ENCODE measurements at regions not wholly inside any gene's neighbourhood (a gene's known extent, or its start where the extent isn't known, plus 50 kb on each side); places are given as distances from the start of the nearest gene placed in this dataset.

DNA sequence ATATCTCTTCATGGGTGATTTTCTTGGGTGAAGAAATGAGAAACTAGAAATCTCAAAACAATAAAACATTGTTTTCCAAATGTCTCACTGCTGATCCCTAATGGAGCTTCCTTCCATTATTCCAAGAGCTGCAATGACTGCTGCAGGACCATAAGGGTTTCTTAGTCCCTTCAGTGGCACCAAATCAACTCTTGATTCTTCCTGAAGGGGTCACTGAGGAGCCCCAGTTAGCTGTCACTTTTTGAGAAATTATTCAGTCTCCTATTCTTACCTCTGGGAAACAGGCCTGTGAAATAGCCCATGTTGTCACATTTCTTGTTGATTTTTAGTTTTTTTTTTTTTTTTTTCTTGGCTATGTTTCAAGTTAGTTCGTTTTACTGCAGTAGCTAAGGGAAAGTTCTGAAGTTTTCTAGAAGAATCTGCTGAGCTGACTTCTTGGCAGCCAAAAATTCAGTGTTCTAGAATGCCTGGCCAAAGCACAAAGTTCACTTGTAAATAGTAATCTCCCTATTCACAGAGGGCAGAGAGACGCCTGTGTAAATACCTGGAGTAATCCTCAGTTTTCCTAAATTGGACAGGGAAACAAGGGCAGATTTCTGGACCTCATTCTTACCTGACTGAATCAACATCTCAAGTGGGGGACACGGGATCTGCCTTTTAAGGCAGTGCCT is 480.0 kb downstream of the RIT2 start:
- no peak for DNase-seq (ENCODE audit: low spot score in 2 of 2, unreplicated experiment in 2 of 2)
- Mint-ChIP-seq H3K4me3 (no peak overlapping the region), H3K27me3 (ENCODE audit: low read depth) (no peaks in the 10 kb centered on the region), H3K9me3 (no peaks in the 10 kb centered on the region), H3K4me1 (peaks cover 28% of the 10 kb centered on the region), H3K36me3 (no peaks in the 10 kb centered on the region), H3K27ac (no peak overlapping the region)
- TF ChIP-seq, protein P1, sequence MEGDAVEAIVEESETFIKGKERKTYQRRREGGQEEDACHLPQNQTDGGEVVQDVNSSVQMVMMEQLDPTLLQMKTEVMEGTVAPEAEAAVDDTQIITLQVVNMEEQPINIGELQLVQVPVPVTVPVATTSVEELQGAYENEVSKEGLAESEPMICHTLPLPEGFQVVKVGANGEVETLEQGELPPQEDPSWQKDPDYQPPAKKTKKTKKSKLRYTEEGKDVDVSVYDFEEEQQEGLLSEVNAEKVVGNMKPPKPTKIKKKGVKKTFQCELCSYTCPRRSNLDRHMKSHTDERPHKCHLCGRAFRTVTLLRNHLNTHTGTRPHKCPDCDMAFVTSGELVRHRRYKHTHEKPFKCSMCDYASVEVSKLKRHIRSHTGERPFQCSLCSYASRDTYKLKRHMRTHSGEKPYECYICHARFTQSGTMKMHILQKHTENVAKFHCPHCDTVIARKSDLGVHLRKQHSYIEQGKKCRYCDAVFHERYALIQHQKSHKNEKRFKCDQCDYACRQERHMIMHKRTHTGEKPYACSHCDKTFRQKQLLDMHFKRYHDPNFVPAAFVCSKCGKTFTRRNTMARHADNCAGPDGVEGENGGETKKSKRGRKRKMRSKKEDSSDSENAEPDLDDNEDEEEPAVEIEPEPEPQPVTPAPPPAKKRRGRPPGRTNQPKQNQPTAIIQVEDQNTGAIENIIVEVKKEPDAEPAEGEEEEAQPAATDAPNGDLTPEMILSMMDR (IDR thresholded peaks at IDR 0.05; ENCODE audit: unreplicated experiment) = no peak

DNA sequence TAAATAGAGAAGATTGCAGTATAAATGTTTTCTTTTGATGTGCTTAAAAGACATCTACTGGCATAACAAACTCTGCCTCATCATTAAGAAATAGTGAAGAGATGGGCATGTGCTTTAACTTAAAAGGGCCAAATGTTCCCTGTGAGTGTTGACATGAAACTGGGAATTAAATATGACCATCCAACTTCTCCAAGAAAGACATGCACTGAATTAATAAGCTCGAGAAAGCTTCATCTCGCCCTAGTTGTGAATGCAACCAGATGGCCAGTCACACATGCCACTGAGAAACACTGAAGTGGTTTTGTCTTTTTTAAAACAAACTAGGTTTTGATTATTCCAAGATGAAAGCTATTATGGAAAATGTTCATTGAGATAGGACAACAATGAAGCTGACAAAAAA is 479.2 kb downstream of the RIT2 start:
- no peak for DNase-seq (ENCODE audit: low spot score in 2 of 2, unreplicated experiment in 2 of 2)
- no peak overlapping the region for H3K27ac Mint-ChIP-seq
- H3K36me3 Mint-ChIP-seq = no peaks in the 10 kb centered on the region
- TF ChIP-seq, protein P1 (IDR thresholded peaks at IDR 0.05; ENCODE audit: unreplicated experiment) = no peak
- no peak overlapping the region for H3K4me3 Mint-ChIP-seq
- H3K27me3 Mint-ChIP-seq (ENCODE audit: low read depth) = no peaks in the 10 kb centered on the region
- H3K9me3 Mint-ChIP-seq = no peaks in the 10 kb centered on the region
- peaks cover 28% of the 10 kb centered on the region for H3K4me1 Mint-ChIP-seq

DNA sequence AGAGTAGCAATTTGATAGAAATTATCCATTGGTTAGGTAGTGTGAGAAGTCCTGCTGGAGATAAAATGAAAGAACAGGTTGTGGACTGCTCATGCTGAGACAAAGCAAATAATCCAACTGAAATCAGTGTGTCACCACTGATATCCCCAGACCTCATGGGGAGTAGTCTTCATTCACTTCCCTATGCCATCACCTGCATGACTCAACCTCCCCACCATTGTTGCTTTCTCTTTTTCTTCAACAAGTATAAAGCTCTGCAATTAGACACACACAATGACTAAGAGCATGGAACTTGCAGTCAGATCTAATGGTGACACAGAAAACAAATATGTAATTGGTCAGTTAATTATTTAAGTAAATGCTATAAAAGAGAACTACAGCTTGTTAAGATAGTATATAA is 475.3 kb downstream of the RIT2 start:
- no peak overlapping the region for H3K27ac Mint-ChIP-seq
- H3K4me1 Mint-ChIP-seq = peaks cover 20% of the 10 kb centered on the region
- peaks cover 2% of the 10 kb centered on the region for H3K9me3 Mint-ChIP-seq
- TF ChIP-seq, protein P1 (IDR thresholded peaks at IDR 0.05; ENCODE audit: unreplicated experiment) = no peak
- DNase-seq (ENCODE audit: low spot score in 2 of 2, unreplicated experiment in 2 of 2) = no peak
- no peaks in the 10 kb centered on the region for H3K36me3 Mint-ChIP-seq
- no peaks in the 10 kb centered on the region for H3K27me3 Mint-ChIP-seq (ENCODE audit: low read depth)
- no peak overlapping the region for H3K4me3 Mint-ChIP-seq

DNA sequence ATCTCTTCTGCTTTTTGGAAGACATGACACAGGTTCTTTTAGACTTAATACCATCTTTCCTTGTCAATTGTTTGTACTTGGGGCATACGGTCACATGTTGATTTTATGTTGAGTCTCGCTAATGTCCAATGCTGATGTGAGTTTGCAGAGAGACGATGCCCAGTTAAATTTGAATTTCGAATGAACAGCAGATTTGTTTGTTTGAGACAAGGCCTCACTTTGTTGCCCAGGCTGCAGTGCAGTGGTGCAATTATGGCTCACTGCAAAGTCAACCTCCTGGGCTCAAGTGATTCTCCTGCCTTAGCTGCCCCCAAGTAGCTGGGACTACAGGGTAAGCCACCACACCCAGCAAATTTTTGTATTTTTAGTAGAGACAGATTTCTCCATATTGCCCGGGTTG is 473.5 kb downstream of the RIT2 start:
- DNase-seq (ENCODE audit: low spot score in 2 of 2, unreplicated experiment in 2 of 2) = no peak
- no peaks in the 10 kb centered on the region for H3K36me3 Mint-ChIP-seq
- TF ChIP-seq, protein P1 (IDR thresholded peaks at IDR 0.05; ENCODE audit: unreplicated experiment) = no peak
- H3K27me3 Mint-ChIP-seq (ENCODE audit: low read depth) = no peaks in the 10 kb centered on the region
- no peak overlapping the region for H3K27ac Mint-ChIP-seq
- peaks cover 16% of the 10 kb centered on the region for H3K4me1 Mint-ChIP-seq
- no peak overlapping the region for H3K4me3 Mint-ChIP-seq
- H3K9me3 Mint-ChIP-seq = peaks cover 7% of the 10 kb centered on the region

DNA sequence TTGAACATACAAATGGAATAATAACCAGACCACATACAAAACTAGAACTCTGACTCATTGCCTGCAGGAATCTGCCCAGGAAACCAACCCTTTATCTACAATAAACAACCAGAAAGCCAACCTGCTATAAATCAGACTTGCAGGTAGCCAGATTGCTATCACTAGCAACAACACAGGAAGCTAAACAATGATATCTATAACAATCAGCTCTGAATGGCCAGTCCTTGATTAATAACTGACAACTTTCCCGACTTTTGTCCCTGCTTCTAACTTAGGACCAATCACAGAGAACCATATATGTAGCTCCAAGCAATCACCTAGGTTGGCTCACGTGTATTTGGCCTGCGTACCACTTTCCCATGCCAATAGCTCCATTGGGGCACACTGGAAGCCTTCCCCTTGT is 470.8 kb downstream of the RIT2 start:
- Mint-ChIP-seq H3K9me3 (peaks cover 7% of the 10 kb centered on the region), H3K4me3 (no peak overlapping the region), H3K36me3 (no peaks in the 10 kb centered on the region)

More for the DNA sequence above, 470.8 kb downstream of the RIT2 start:
- DNase-seq (ENCODE audit: low spot score in 2 of 2, unreplicated experiment in 2 of 2) = no peak
- Mint-ChIP-seq H3K4me1 (peaks cover 16% of the 10 kb centered on the region), H3K27me3 (ENCODE audit: low read depth) (no peaks in the 10 kb centered on the region), H3K27ac (no peak overlapping the region)
- TF ChIP-seq, protein P1 (IDR thresholded peaks at IDR 0.05; ENCODE audit: unreplicated experiment) = no peak
